Activated CD4-positive, alpha-beta memory T cell treated with anti-CD3 and anti-CD28 coated beads for 36 hours (primary cell): ENCODE measurements at regions not wholly inside any gene's neighbourhood (a gene's known extent, or its start where the extent isn't known, plus 50 kb on each side); places are given as distances from the start of the nearest gene placed in this dataset.

Experiments
- CTCF ChIA-PET: fragments of 350-600 bp; sonication (Branson Sonifier 250); formaldehyde crosslinking; loops from one replicate; lab custom pipeline; 2021; ENCODE audit warnings: antibody characterized with exemption, inconsistent platforms; lab: Charles Lee
- POLR2A ChIA-PET: fragments of 350-600 bp; sonication (Branson Sonifier 250); formaldehyde crosslinking; loops from one replicate; lab custom pipeline; 2021; ENCODE audit warnings: antibody characterized with exemption; lab: Charles Lee
- DNase-seq: peaks from one replicate; pipeline ENCODE4 v3.0.0-alpha.2; 2020
- H3K27ac Mint-ChIP-seq: one replicate; pipeline ENCODE4 v1.8.0; 2021; ENCODE audit warnings: mixed read lengths
- H3K27me3 Mint-ChIP-seq: one replicate; pipeline ENCODE4 v1.8.0; 2021; ENCODE audit warnings: mixed read lengths
- H3K36me3 Mint-ChIP-seq: one replicate; pipeline ENCODE4 v1.8.0; 2021; ENCODE audit warnings: mixed read lengths
- H3K4me1 Mint-ChIP-seq: one replicate; pipeline ENCODE4 v1.8.0; 2021; ENCODE audit warnings: low read depth, mixed read lengths
- H3K4me3 Mint-ChIP-seq: one replicate; pipeline ENCODE4 v1.8.0; 2021; ENCODE audit warnings: mild to moderate bottlenecking, mixed read lengths
- H3K9me3 Mint-ChIP-seq: one replicate; pipeline ENCODE4 v1.8.0; 2021; ENCODE audit warnings: mixed read lengths
- intact Hi-C: fragments of 100-400 bp; cut with micrococcal nuclease; formaldehyde crosslinking; loops from one replicate; pipeline ENCODE4 v1.15.1; 2023

DNA sequence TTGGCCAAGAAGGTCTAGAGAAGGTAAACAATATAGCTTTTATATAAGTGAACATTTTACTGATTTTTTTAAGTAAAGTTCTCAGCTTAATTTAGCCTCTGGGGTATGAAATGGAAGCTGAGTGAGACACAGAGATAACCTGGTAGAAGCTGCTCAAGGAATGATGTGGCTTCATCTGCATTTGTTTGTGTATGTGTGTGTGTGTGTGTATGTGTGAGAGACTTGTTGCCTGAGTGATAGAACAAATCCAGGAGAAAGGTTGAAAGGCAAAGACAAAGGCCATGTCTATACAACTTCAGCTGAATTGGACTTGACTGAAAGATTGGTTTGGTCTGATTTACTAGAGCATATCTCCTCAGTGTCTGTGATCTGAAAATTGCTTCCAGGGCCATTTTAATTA, 63.6 kb downstream of the PCDH7 start:
- no peaks in the 10 kb centered on the region for H3K27me3 Mint-ChIP-seq
- no peaks in the 10 kb centered on the region for H3K9me3 Mint-ChIP-seq
- no peaks in the 10 kb centered on the region for H3K4me1 Mint-ChIP-seq
- ChIA-PET POLR2A (no interaction called here), CTCF (no interaction called here)
- H3K36me3 Mint-ChIP-seq, result no peaks in the 10 kb centered on the region
- intact Hi-C loops, result no loop called here
- DNase-seq, result no peak
- no peak overlapping the region for H3K27ac Mint-ChIP-seq
- H3K4me3 Mint-ChIP-seq, result no peak overlapping the region

DNA sequence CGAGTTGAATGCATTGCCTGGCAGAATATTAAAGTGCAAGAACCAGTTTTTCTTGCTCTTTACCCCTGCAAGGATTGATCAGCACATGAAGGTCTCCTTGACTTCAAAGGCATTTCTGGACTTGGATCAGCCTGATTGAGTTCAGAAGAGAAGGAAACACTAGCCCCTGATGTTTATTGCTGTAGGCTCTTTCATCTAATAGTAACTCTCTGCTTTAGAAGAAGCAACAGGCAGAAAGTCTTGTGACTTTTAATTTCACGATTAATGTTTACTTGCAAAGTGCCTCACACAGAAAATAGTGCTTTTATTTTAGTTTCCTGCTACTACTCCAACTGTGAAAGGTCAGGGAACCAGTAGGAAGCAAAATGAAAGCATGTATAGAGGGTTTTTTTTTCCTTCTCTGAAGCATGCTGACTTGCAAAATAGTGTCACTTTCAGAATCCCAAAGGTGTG, 69.1 kb downstream of the PCDH7 start:
- Mint-ChIP-seq H3K9me3 (no peaks in the 10 kb centered on the region), H3K4me1 (no peaks in the 10 kb centered on the region), H3K36me3 (no peaks in the 10 kb centered on the region), H3K27me3 (no peaks in the 10 kb centered on the region), H3K27ac (no peak overlapping the region), H3K4me3 (no peak overlapping the region)
- intact Hi-C loops, result no loop called here
- POLR2A ChIA-PET, result no interaction called here
- CTCF ChIA-PET, result no interaction called here
- no peak for DNase-seq

DNA sequence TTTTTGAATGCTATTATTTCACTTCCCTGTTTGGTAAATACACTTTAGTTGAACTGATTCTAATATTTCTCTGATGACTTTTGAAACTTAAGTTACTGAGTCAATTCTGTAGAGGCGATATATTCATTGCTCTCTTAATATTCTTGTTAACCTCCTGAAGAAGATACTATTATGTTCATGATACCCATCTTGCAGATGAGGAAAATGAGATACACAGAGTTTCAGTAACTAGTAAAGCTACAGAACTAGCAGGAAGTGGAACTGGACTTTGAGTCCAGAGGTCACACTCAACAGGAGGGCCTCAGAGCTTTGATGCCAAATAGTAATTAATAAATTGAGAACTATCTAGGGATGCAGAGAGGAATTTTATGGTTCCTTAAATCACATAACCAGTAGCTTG, 70.0 kb downstream of the PCDH7 start:
- CTCF ChIA-PET, result no interaction called here
- intact Hi-C loops, result no loop called here
- Mint-ChIP-seq H3K4me3 (no peak overlapping the region), H3K9me3 (no peaks in the 10 kb centered on the region), H3K27ac (no peak overlapping the region), H3K36me3 (no peaks in the 10 kb centered on the region), H3K27me3 (no peaks in the 10 kb centered on the region), H3K4me1 (no peaks in the 10 kb centered on the region)
- no peak for DNase-seq
- POLR2A ChIA-PET, result no interaction called here

DNA sequence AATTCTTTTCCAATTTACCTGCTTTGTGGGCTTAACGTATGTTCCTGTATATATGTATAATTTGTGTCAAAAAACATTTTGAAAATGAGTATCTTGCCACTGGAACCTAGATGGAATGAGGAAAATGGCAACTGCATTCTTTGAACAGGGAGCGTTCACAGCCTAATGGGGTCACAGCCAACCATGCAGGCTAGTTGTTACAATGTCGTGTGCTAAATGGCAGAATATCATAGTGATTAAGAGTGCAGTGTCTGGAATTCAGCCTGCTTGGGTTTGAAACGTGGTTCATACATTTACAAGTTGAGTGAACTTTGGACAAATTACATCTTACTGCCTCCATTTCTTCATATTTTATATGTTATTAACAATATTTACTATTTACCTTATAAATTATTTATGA, 70.8 kb downstream of the PCDH7 start:
- ChIA-PET CTCF (no interaction called here), POLR2A (no interaction called here)
- DNase-seq, result no peak
- Mint-ChIP-seq H3K36me3 (no peaks in the 10 kb centered on the region), H3K27me3 (no peaks in the 10 kb centered on the region), H3K9me3 (no peaks in the 10 kb centered on the region), H3K4me1 (no peaks in the 10 kb centered on the region), H3K4me3 (no peak overlapping the region), H3K27ac (no peak overlapping the region)
- intact Hi-C loops, result no loop called here

DNA sequence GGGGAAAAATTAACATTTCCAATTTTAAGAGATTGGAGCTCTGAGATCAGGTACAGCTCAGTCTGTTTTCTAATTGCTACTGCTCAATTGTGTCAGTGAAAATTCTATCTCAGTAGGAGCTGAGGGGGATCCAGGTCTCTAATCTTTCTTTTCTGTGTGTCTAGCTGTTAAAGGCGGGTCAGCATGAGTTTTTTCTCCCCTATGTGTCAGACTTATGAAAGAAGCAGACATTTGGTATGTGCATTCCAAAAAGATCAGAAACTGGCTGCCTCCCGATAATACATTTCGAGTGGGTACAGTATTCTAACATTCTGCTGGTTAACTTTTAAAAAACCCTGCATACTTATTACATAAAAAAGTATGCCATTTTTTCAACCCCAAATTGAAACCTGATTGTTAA, 72.4 kb downstream of the PCDH7 start:
- Mint-ChIP-seq H3K36me3 (no peaks in the 10 kb centered on the region), H3K4me1 (no peaks in the 10 kb centered on the region), H3K9me3 (peaks cover 3% of the 10 kb centered on the region), H3K4me3 (no peak overlapping the region), H3K27me3 (no peaks in the 10 kb centered on the region), H3K27ac (no peak overlapping the region)
- no peak for DNase-seq
- intact Hi-C loops, result no loop called here
- ChIA-PET CTCF (no interaction called here), POLR2A (no interaction called here)

DNA sequence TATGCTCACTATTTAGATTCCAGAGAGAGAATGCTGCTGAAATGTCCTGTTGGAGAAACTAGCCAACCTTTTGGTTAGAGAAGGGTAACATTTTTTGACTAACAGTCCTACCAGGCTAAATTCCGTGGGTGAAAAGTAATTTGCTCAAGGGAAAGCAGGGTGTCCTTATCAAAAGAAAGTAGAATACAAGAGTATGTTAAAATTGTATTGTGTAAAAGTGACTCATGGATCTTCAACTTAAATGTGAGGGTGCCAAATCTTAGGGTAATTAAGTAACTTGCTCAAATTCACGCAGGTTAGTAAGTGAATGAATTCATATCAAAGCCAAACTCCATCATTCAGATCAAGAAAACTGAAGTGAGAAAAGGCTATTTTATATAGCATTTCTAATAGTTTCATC, 81.7 kb downstream of the PCDH7 start:
- Mint-ChIP-seq H3K27ac (no peak overlapping the region), H3K9me3 (peaks cover 14% of the 10 kb centered on the region), H3K4me1 (no peaks in the 10 kb centered on the region), H3K4me3 (no peak overlapping the region), H3K27me3 (no peaks in the 10 kb centered on the region), H3K36me3 (no peaks in the 10 kb centered on the region)
- no peak for DNase-seq
- ChIA-PET CTCF (no interaction called here), POLR2A (no interaction called here)
- intact Hi-C loops, result no loop called here

DNA sequence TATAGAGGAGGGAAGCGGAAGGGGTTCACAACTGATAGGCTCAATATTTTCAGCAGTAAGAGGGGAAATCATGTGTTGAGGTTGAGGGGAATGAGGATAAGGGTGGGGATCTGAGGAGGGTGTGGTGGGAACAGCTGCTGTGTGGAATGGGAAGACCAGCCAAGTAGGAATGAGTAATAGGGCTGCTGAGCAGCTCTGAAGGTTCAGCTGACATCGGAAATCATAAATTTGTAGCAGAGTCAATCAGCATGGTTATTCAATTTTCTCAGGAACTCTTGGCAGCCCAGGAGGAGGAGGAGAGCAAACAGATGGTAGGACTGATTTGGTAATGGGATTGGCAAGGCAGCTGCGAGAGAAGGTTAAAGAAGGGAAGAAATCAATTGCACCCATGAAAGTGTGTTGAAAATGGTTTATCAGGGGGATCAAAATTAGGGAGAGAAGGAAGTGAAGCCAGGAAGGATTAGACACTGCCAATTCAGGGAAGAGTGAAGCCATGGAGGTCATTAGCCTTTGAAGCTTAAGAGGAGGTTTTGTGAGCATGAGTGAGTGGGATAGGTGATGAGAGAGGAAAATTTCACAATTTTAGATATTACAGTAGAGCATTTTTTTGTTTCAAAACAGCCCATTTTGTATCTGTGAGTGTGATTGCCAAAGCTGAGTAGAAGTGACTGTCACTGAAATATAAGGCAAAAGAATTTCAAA, 82.6 kb downstream of the PCDH7 start:
- H3K27ac Mint-ChIP-seq, result no peak overlapping the region
- no peak overlapping the region for H3K4me3 Mint-ChIP-seq
- peaks cover 14% of the 10 kb centered on the region for H3K9me3 Mint-ChIP-seq
- ChIA-PET POLR2A (no interaction called here), CTCF (no interaction called here)
- intact Hi-C loops, result no loop called here
- H3K27me3 Mint-ChIP-seq, result no peaks in the 10 kb centered on the region
- H3K4me1 Mint-ChIP-seq, result no peaks in the 10 kb centered on the region
- DNase-seq, result no peak
- no peaks in the 10 kb centered on the region for H3K36me3 Mint-ChIP-seq

DNA sequence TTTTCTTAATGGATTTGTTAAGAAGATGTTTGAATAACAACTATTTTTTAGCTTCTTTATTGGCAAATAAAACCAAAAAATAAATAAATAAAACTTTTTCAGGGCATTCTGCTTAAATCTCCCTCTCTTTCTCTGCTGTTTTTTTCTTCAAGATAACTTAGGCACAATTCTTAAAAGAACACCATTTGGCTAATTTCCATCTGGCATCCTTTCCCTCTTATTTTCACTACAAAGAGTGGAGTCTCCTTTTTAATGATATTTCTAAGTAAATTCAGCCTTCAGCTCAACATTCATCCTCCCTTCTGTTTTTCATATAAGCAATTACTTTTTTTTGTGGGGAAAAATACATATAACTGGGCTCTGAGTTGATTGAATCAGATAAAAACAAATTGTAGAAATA, 88.1 kb downstream of the PCDH7 start:
- no peaks in the 10 kb centered on the region for H3K36me3 Mint-ChIP-seq
- H3K27me3 Mint-ChIP-seq, result no peaks in the 10 kb centered on the region
- ChIA-PET CTCF (no interaction called here), POLR2A (no interaction called here)
- H3K4me3 Mint-ChIP-seq, result no peak overlapping the region
- no peak overlapping the region for H3K27ac Mint-ChIP-seq
- DNase-seq, result no peak
- peaks cover 13% of the 10 kb centered on the region for H3K9me3 Mint-ChIP-seq
- intact Hi-C loops, result no loop called here
- no peaks in the 10 kb centered on the region for H3K4me1 Mint-ChIP-seq

DNA sequence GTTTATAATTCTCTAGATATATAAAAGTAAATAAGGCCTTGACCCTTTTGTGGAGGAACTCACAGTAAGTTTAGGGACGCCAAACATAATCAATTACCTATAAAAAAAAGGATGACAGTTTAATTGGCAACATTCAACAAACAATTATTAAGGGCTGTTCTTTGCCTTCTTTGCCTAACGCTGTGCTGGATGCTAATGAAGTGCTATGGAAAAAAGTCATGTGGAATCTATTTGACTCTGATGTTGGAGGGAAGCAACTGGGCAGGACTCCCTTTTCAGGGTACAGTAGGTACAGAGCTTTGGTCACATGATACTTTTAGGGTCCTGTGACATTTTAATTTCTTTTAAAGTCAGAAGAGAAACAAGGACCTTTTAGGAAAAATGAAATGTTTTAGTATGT, 91.1 kb downstream of the PCDH7 start:
- Mint-ChIP-seq H3K36me3 (no peaks in the 10 kb centered on the region), H3K27ac (no peak overlapping the region), H3K4me3 (no peak overlapping the region), H3K4me1 (no peaks in the 10 kb centered on the region), H3K9me3 (peaks cover 7% of the 10 kb centered on the region), H3K27me3 (no peaks in the 10 kb centered on the region)
- DNase-seq, result no peak
- intact Hi-C loops, result no loop called here
- ChIA-PET POLR2A (no interaction called here), CTCF (no interaction called here)

DNA sequence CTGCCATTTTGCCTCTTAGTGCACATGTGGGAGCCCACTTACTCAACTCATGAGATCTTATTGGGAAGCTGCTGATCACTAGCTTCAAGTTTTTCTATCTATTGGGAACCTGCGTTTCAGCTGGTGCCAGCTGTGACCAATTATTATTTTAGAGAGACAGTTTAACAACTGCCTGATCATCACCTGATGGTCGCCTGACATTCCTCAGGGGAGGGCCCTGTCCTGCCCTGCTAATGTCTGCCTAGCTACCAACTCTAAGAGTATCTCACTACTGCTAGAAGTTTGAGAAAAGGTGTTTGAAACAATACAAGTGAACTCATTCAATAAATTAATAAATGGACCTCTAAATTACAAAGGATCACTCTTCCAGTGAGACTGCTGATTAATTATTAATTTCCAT, 95.5 kb downstream of the PCDH7 start:
- Mint-ChIP-seq H3K27me3 (no peaks in the 10 kb centered on the region), H3K4me1 (no peaks in the 10 kb centered on the region), H3K27ac (no peak overlapping the region), H3K9me3 (peaks cover 4% of the 10 kb centered on the region), H3K36me3 (no peaks in the 10 kb centered on the region), H3K4me3 (no peak overlapping the region)
- CTCF ChIA-PET, result no interaction called here
- no peak for DNase-seq
- POLR2A ChIA-PET, result no interaction called here
- intact Hi-C loops, result no loop called here

DNA sequence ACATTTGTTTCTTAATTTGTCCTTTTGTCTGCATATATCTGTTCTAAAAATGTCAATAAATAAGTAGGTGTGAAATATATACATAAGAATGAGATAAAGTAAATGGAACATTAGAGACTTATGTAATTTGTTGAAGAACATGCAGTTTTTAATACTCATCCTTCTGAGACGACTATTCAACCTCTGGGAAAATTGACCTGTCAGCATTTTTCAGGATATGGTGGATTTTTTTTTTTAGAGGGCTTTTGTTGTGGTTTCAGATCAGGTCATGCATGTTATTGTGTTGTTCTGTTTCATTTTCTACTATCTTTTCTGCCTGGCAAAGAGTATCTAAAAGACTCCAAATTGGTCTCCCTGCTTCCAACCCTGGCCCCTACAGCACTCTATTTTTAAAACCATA, 97.3 kb downstream of the PCDH7 start:
- CTCF ChIA-PET, result no interaction called here
- H3K27ac Mint-ChIP-seq, result no peak overlapping the region
- DNase-seq, result no peak
- peaks cover 2% of the 10 kb centered on the region for H3K9me3 Mint-ChIP-seq
- no peaks in the 10 kb centered on the region for H3K27me3 Mint-ChIP-seq
- no peak overlapping the region for H3K4me3 Mint-ChIP-seq
- POLR2A ChIA-PET, result no interaction called here
- no peaks in the 10 kb centered on the region for H3K4me1 Mint-ChIP-seq
- intact Hi-C loops, result no loop called here
- H3K36me3 Mint-ChIP-seq, result no peaks in the 10 kb centered on the region

DNA sequence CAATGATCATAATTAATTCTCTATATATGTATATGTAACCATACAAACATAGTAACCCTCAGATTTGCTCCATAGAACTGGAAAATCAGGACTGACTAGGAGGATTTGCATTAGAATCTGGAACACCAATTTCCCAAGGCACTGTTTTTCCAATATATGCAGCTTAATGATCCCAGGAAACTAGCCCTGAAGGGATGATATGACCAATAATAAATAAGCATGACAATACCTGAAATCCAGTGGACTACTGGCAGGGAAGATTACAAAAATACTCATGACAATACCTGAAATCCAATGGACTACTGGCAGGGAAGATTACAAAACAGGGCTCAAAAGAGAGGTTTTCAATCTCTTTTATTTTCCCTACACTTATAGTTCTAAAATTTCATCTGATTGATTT, 98.4 kb downstream of the PCDH7 start:
- no peaks in the 10 kb centered on the region for H3K4me1 Mint-ChIP-seq
- H3K4me3 Mint-ChIP-seq, result no peak overlapping the region
- no peaks in the 10 kb centered on the region for H3K36me3 Mint-ChIP-seq
- ChIA-PET CTCF (no interaction called here), POLR2A (no interaction called here)
- peaks cover 2% of the 10 kb centered on the region for H3K9me3 Mint-ChIP-seq
- H3K27ac Mint-ChIP-seq, result no peak overlapping the region
- H3K27me3 Mint-ChIP-seq, result no peaks in the 10 kb centered on the region
- intact Hi-C loops, result no loop called here
- no peak for DNase-seq

DNA sequence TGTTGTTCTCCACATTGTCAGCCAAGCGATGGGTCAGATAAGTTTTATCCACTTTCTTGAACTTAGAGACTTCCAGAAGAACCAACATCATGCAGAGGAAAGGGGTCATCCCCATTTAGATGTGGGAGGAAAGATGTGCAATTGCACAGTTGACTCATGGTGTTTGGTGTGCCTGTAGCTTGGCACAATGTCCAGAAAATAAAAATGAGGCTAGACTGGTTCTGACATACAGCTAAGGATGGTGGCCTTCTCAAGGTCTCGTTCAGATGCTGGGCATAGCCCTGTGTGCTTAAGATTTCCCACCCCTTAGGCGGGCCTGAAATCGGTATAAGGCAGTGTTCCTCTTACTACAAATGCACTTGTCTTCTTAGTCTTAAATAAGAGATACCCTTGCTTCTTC, 101.1 kb downstream of the PCDH7 start:
- H3K27me3 Mint-ChIP-seq, result no peaks in the 10 kb centered on the region
- H3K9me3 Mint-ChIP-seq, result no peaks in the 10 kb centered on the region
- H3K36me3 Mint-ChIP-seq, result no peaks in the 10 kb centered on the region
- H3K4me1 Mint-ChIP-seq, result no peaks in the 10 kb centered on the region
- no peak for DNase-seq
- H3K27ac Mint-ChIP-seq, result no peak overlapping the region
- ChIA-PET CTCF (no interaction called here), POLR2A (no interaction called here)
- intact Hi-C loops, result no loop called here
- H3K4me3 Mint-ChIP-seq, result no peak overlapping the region
